ENCODE measurements at regions not wholly inside any gene's neighbourhood (a gene's known extent, or its start where the extent isn't known, plus 50 kb on each side); places are given as distances from the start of the nearest gene placed in this dataset.

GRCh38 chr18:10060469-10060782, 146.6 kb downstream of the VAPA start:
- no peak for TF ChIP-seq CTCF (IDR thresholded peaks at IDR 0.05; ENCODE audit: unreplicated experiment in 3 of 3)
- peaks cover 73% of the 10 kb centered on the region for H3K4me1 Mint-ChIP-seq
- peaks cover 18% of the 10 kb centered on the region for H3K27me3 Mint-ChIP-seq (ENCODE audit: low read depth)
- H3K27ac Mint-ChIP-seq: peak overlapping the region; percentile 51 to 95 (median 51)
- no peaks in the 10 kb centered on the region for H3K9me3 Mint-ChIP-seq
- H3K4me3 Mint-ChIP-seq: peak overlapping the region in 1 of 3 experiments; percentile 56
- H3K36me3 Mint-ChIP-seq (ENCODE audit: low read depth): no peaks in the 10 kb centered on the region

- no peak for TF ChIP-seq CTCF (IDR thresholded peaks at IDR 0.05; ENCODE audit: unreplicated experiment in 3 of 3)
- H3K4me1 Mint-ChIP-seq: peaks cover 73% of the 10 kb centered on the region
- peak overlapping the region; percentile 51 to 95 (median 51) for H3K27ac Mint-ChIP-seq
- H3K9me3 Mint-ChIP-seq: no peaks in the 10 kb centered on the region
- H3K4me3 Mint-ChIP-seq: no peak overlapping the region
- peaks cover 17% of the 10 kb centered on the region for H3K27me3 Mint-ChIP-seq (ENCODE audit: low read depth)
- H3K36me3 Mint-ChIP-seq (ENCODE audit: low read depth): no peaks in the 10 kb centered on the region
Observed at GRCh38 chr18:10060841-10061240, 147.0 kb downstream of the VAPA start.

GRCh38 chr18:10061566-10062140, 147.8 kb downstream of the VAPA start:
- peak overlapping the region in 1 of 3 experiments; percentile 38 for H3K4me3 Mint-ChIP-seq
- H3K36me3 Mint-ChIP-seq (ENCODE audit: low read depth): no peaks in the 10 kb centered on the region
- H3K9me3 Mint-ChIP-seq: no peaks in the 10 kb centered on the region
- H3K27ac Mint-ChIP-seq: peak overlapping the region; percentile 38 to 95 (median 50)
- peaks cover 17% of the 10 kb centered on the region for H3K27me3 Mint-ChIP-seq (ENCODE audit: low read depth)
- no peak for TF ChIP-seq CTCF (IDR thresholded peaks at IDR 0.05; ENCODE audit: unreplicated experiment in 3 of 3)
- peaks cover 71% of the 10 kb centered on the region for H3K4me1 Mint-ChIP-seq

GRCh38 chr18:10062302-10063300, 148.8 kb downstream of the VAPA start:
- Mint-ChIP-seq H3K4me1 (peaks cover 62% of the 10 kb centered on the region), H3K36me3 (ENCODE audit: low read depth) (no peaks in the 10 kb centered on the region), H3K27me3 (ENCODE audit: low read depth) (peaks cover 13% of the 10 kb centered on the region), H3K9me3 (no peaks in the 10 kb centered on the region), H3K27ac (peak overlapping the region; percentile 38 to 95 (median 50)), H3K4me3 (no peak overlapping the region)
- no peak for TF ChIP-seq CTCF (IDR thresholded peaks at IDR 0.05; ENCODE audit: unreplicated experiment in 3 of 3)

- no peak overlapping the region for H3K4me3 Mint-ChIP-seq
- H3K36me3 Mint-ChIP-seq (ENCODE audit: low read depth): no peaks in the 10 kb centered on the region
- H3K27ac Mint-ChIP-seq: no peak overlapping the region
- H3K9me3 Mint-ChIP-seq: no peaks in the 10 kb centered on the region
- H3K4me1 Mint-ChIP-seq: peaks cover 64% of the 10 kb centered on the region
- no peak for TF ChIP-seq CTCF (IDR thresholded peaks at IDR 0.05; ENCODE audit: unreplicated experiment in 3 of 3)
- H3K27me3 Mint-ChIP-seq (ENCODE audit: low read depth): peaks cover 17% of the 10 kb centered on the region
Observed at GRCh38 chr18:10063489-10063888, 149.7 kb downstream of the VAPA start.

Measured in nephron (organoid).